Upper lobe of left lung (tissue), 4 donors: ENCODE measurements at regions not wholly inside any gene's neighbourhood (a gene's known extent, or its start where the extent isn't known, plus 50 kb on each side); places are given as distances from the start of the nearest gene placed in this dataset.

Experiments used
- EP300 ChIP-seq, 4 donors: sonication (generic); formaldehyde crosslinking; IDR thresholded peaks; one replicate each; pipeline ENCODE4 v1.5.1; 2017; ENCODE audit warnings: antibody characterized with exemption in 4 of 4, control low read depth in 2 of 4
- POLR2A ChIP-seq, 4 donors: fragments of 450-650 bp; IDR thresholded peaks; one replicate each; pipeline ENCODE4 v1.5.1; 2016 to 2017; ENCODE audit warnings: antibody characterized with exemption in 4 of 4, mild to moderate bottlenecking in 2 of 4
- POLR2AphosphoS5 ChIP-seq, 2 donors: sonication (generic); formaldehyde crosslinking; IDR thresholded peaks; one replicate each; pipeline ENCODE4 v1.5.1; 2017; ENCODE audit warnings: antibody characterized with exemption in 2 of 2
- TF ChIP-seq, protein P1 (sequence below), 6 experiments: fragments of 450-650 bp in 4 of 6; fragments of 200-600 bp in 2 of 6; sonication (generic) in 2 of 6; IDR thresholded peaks; one replicate each; pipeline ENCODE4 v1.5.1; 2016 to 2019; ENCODE audit warnings: antibody characterized with exemption in 6 of 6

- no peak for TF ChIP-seq POLR2A (IDR thresholded peaks at IDR 0.05)
- TF ChIP-seq, protein P1, sequence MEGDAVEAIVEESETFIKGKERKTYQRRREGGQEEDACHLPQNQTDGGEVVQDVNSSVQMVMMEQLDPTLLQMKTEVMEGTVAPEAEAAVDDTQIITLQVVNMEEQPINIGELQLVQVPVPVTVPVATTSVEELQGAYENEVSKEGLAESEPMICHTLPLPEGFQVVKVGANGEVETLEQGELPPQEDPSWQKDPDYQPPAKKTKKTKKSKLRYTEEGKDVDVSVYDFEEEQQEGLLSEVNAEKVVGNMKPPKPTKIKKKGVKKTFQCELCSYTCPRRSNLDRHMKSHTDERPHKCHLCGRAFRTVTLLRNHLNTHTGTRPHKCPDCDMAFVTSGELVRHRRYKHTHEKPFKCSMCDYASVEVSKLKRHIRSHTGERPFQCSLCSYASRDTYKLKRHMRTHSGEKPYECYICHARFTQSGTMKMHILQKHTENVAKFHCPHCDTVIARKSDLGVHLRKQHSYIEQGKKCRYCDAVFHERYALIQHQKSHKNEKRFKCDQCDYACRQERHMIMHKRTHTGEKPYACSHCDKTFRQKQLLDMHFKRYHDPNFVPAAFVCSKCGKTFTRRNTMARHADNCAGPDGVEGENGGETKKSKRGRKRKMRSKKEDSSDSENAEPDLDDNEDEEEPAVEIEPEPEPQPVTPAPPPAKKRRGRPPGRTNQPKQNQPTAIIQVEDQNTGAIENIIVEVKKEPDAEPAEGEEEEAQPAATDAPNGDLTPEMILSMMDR (IDR thresholded peaks at IDR 0.05): no peak
- TF ChIP-seq EP300 (IDR thresholded peaks at IDR 0.05): no peak
- no peak for TF ChIP-seq POLR2AphosphoS5 (IDR thresholded peaks at IDR 0.05)
Observed at GRCh38 chr3:124409650-124410275, 320.5 kb upstream of the UMPS start.
